VCaP (cell line): ENCODE measurements at regions not wholly inside any gene's neighbourhood (a gene's known extent, or its start where the extent isn't known, plus 50 kb on each side); places are given as distances from the start of the nearest gene placed in this dataset.

Experiments
- H3K27ac ChIP-seq: fragments of 450-650 bp; 2 replicates; pipeline ENCODE4 v1.5.1; 2017
- CTCF ChIP-seq: fragments of 450-650 bp; conservative IDR thresholded peaks from 2 replicates; pipeline ENCODE4 v1.5.1; 2017; ENCODE audit warnings: mild to moderate bottlenecking, moderate library complexity

GRCh38 chr5:2241842-2242241, 359.1 kb upstream of the IRX4 start:
- no peak for TF ChIP-seq CTCF
- no peak overlapping the region for H3K27ac ChIP-seq

GRCh38 chr5:2240118-2240904, 357.6 kb upstream of the IRX4 start:
- no peak for TF ChIP-seq CTCF
- no peak overlapping the region for H3K27ac ChIP-seq

GRCh38 chr5:2239201-2239910, 356.6 kb upstream of the IRX4 start:
- TF ChIP-seq CTCF, result no peak
- H3K27ac ChIP-seq, result no peak overlapping the region

GRCh38 chr5:2238732-2239131, 356.0 kb upstream of the IRX4 start:
- TF ChIP-seq CTCF, result no peak
- no peak overlapping the region for H3K27ac ChIP-seq

- no peak overlapping the region for H3K27ac ChIP-seq
- TF ChIP-seq CTCF, result no peak
Observed at GRCh38 chr5:2227433-2227832, 344.7 kb upstream of the IRX4 start.

GRCh38 chr5:2224689-2225088, 342.0 kb upstream of the IRX4 start:
- no peak overlapping the region for H3K27ac ChIP-seq
- no peak for TF ChIP-seq CTCF

GRCh38 chr5:2223303-2223702, 340.6 kb upstream of the IRX4 start:
- no peak overlapping the region for H3K27ac ChIP-seq
- no peak for TF ChIP-seq CTCF
